G401 (cell line): ENCODE measurements at regions not wholly inside any gene's neighbourhood (a gene's known extent, or its start where the extent isn't known, plus 50 kb on each side); places are given as distances from the start of the nearest gene placed in this dataset.
A peak's percentile ranks its signal among the peaks of the same experiment; 100 is the strongest.
"Not testable (repeated sequence)": the region's sequence is repeated elsewhere in the genome, so short reads cannot be mapped to it uniquely, and the experiment has no call there.

Experiments
- DNase-seq: peaks from one replicate; pipeline ENCODE4 v3.0.0-alpha.2; 2015; ENCODE audit warnings: low spot score
- in situ Hi-C: cut with HindIII; loops from 2 replicates; pipeline ENCODE4 v1.10.0; 2016; ENCODE audit warnings: low sequenced_read_pairs, mixed read lengths

- in situ Hi-C loops = no loop called here
- DNase-seq = no peak
Observed at GRCh38 chr14:98006008-98006407, 1208.8 kb downstream of the VRK1 start.

GRCh38 chr14:98008381-98009113 is 1211.4 kb downstream of the VRK1 start:
- in situ Hi-C loops = no loop called here
- DNase-seq = no peak

- DNase-seq, in situ Hi-C loops: not testable (repeated sequence)
Observed at GRCh38 chr14:98009177-98009576, 1212.0 kb downstream of the VRK1 start.

GRCh38 chr14:98010784-98011183 is 1213.6 kb downstream of the VRK1 start:
- in situ Hi-C loops = no loop called here
- no peak for DNase-seq

GRCh38 chr14:98014851-98015615 is 1217.9 kb downstream of the VRK1 start:
- peak; percentile 96 for DNase-seq
- in situ Hi-C loops = no loop called here

- DNase-seq = no peak
- in situ Hi-C loops = no loop called here
Observed at GRCh38 chr14:98015921-98016320, 1218.7 kb downstream of the VRK1 start.

GRCh38 chr14:98018628-98019027 is 1221.4 kb downstream of the VRK1 start:
- DNase-seq = no peak

GRCh38 chr14:98022541-98023520 is 1225.6 kb downstream of the VRK1 start:
- in situ Hi-C loops = no loop called here
- DNase-seq = no peak

More at GRCh38 chr14:98018628-98019027, 1221.4 kb downstream of the VRK1 start:
- in situ Hi-C loops = no loop called here

GRCh38 chr14:98028162-98028561 is 1231.0 kb downstream of the VRK1 start:
- in situ Hi-C loops = no loop called here

GRCh38 chr14:98035396-98035795 is 1236.6 kb downstream of the BCL11B start:
- DNase-seq = no peak
- in situ Hi-C loops = no loop called here

More at GRCh38 chr14:98028162-98028561, 1231.0 kb downstream of the VRK1 start:
- no peak for DNase-seq

GRCh38 chr14:98037831-98038230 is 1234.2 kb downstream of the BCL11B start:
- in situ Hi-C loops = no loop called here
- no peak for DNase-seq

GRCh38 chr14:98056946-98057345 is 1215.1 kb downstream of the BCL11B start:
- in situ Hi-C loops = no loop called here
- DNase-seq = no peak

- in situ Hi-C loops = no loop called here
- DNase-seq = no peak
Observed at GRCh38 chr14:98059106-98059505, 1212.9 kb downstream of the BCL11B start.

- no peak for DNase-seq
- in situ Hi-C loops = no loop called here
Observed at GRCh38 chr14:98062083-98062482, 1209.9 kb downstream of the BCL11B start.

GRCh38 chr14:98069712-98070171 is 1202.3 kb downstream of the BCL11B start:
- in situ Hi-C loops = no loop called here
- DNase-seq = no peak

- in situ Hi-C loops = no loop called here
- peak; percentile 55 for DNase-seq
Observed at GRCh38 chr14:98070536-98070935, 1201.5 kb downstream of the BCL11B start.

- in situ Hi-C loops = no loop called here
Observed at GRCh38 chr14:98074111-98074510, 1197.9 kb downstream of the BCL11B start.

GRCh38 chr14:98077176-98077575 is 1194.8 kb downstream of the BCL11B start:
- no peak for DNase-seq
- in situ Hi-C loops = no loop called here

More at GRCh38 chr14:98074111-98074510, 1197.9 kb downstream of the BCL11B start:
- no peak for DNase-seq

GRCh38 chr14:98082833-98083232 is 1189.2 kb downstream of the BCL11B start:
- in situ Hi-C loops = no loop called here
- DNase-seq = no peak
